Hepatocyte (in vitro differentiated cells): ENCODE measurements at regions not wholly inside any gene's neighbourhood (a gene's known extent, or its start where the extent isn't known, plus 50 kb on each side); places are given as distances from the start of the nearest gene placed in this dataset.

Source experiments
- DNase-seq: peaks from one replicate; pipeline ENCODE4 v3.0.0-alpha.2; 2016; ENCODE audit warnings: low spot score
- H2AFZ ChIP-seq: fragments of 200-600 bp; sonication (generic); 2 replicates; pipeline ENCODE4 v1.6.0; 2016; ENCODE audit warnings: antibody characterized with exemption, mild to moderate bottlenecking
- H3K27ac ChIP-seq: fragments of 200-600 bp; sonication (generic); 2 replicates; pipeline ENCODE4 v1.5.1; 2016; ENCODE audit warnings: mild to moderate bottlenecking
- H3K27me3 ChIP-seq: fragments of 200-600 bp; sonication (generic); 2 replicates; pipeline ENCODE4 v1.6.1; 2016
- H3K36me3 ChIP-seq: fragments of 200-600 bp; sonication (generic); replicated peaks from 2 replicates; pipeline ENCODE4 v1.5.1; 2016; ENCODE audit warnings: low read depth; ENCODE audit not compliant: insufficient read depth
- H3K4me1 ChIP-seq: fragments of 200-600 bp; sonication (generic); 2 replicates; pipeline ENCODE4 v1.5.1; 2016; ENCODE audit warnings: mild to moderate bottlenecking, moderate library complexity; ENCODE audit not compliant: insufficient read depth
- H3K4me2 ChIP-seq: fragments of 200-600 bp; sonication (generic); 2 replicates; pipeline ENCODE4 v1.6.0; 2016
- H3K4me3 ChIP-seq: fragments of 200-600 bp; sonication (generic); 2 replicates; pipeline ENCODE4 v1.5.1; 2016; ENCODE audit warnings: mild to moderate bottlenecking
- H3K79me2 ChIP-seq: fragments of 200-600 bp; sonication (generic); 2 replicates; pipeline ENCODE4 v1.6.0; 2017; ENCODE audit warnings: mild to moderate bottlenecking
- H3K9me2 ChIP-seq: fragments of 200-600 bp; sonication (generic); replicated peaks from 2 replicates; pipeline ENCODE4 v1.6.0; 2017; ENCODE audit warnings: mild to moderate bottlenecking; ENCODE audit not compliant: insufficient read depth
- H3K9me3 ChIP-seq: fragments of 200-600 bp; sonication (generic); 2 replicates; pipeline ENCODE4 v1.5.1; 2016; ENCODE audit warnings: low read depth, mild to moderate bottlenecking
- H4K20me1 ChIP-seq: fragments of 200-600 bp; sonication (generic); 2 replicates; pipeline ENCODE4 v1.6.0; 2016; ENCODE audit warnings: mild to moderate bottlenecking; ENCODE audit not compliant: insufficient read depth, poor library complexity, severe bottlenecking
- EZH2 ChIP-seq: fragments of 200-600 bp; sonication (generic); IDR thresholded peaks from 2 replicates; pipeline ENCODE4 v1.6.1; 2016; ENCODE audit warnings: antibody characterized with exemption, mild to moderate bottlenecking, borderline replicate concordance
- EZH2phosphoT487 ChIP-seq: fragments of 200-600 bp; sonication (generic); IDR thresholded peaks from one replicate; pipeline ENCODE4 v1.6.1; 2018; ENCODE audit warnings: antibody characterized with exemption, mild to moderate bottlenecking, low read depth, moderate library complexity; ENCODE audit not compliant: unreplicated experiment, severe bottlenecking
- WGBS: methylation state at CpG from one replicate; pipeline ENCODE4 v1.1.6; 2016; ENCODE audit warnings: low lambda C conversion rate; ENCODE audit errors: missing lambda C conversion rate; 5-methylcytosine and 5-hydroxymethylcytosine counted together
- TF ChIP-seq, protein P1 (sequence below): fragments of 200-600 bp; sonication (generic); IDR thresholded peaks from 2 replicates; pipeline ENCODE4 v1.5.1; 2016; ENCODE audit warnings: antibody characterized with exemption, mild to moderate bottlenecking; ENCODE audit not compliant: poor library complexity

- no peak for TF ChIP-seq EZH2
- DNase-seq, result no peak
- H3K4me3 ChIP-seq, result no peak overlapping the region
- no peaks in the 10 kb centered on the region for H3K79me2 ChIP-seq
- 54% methylated on average over 2 of the region's 2 CpGs for WGBS
- H3K9me2 ChIP-seq, result no peaks in the 10 kb centered on the region
- no peaks in the 10 kb centered on the region for H3K36me3 ChIP-seq
- H3K4me1 ChIP-seq, result no peaks in the 10 kb centered on the region
- no peak overlapping the region for H3K27ac ChIP-seq
- H3K4me2 ChIP-seq, result no peak overlapping the region
- no peaks in the 10 kb centered on the region for H3K27me3 ChIP-seq
- no peak overlapping the region for H2AFZ ChIP-seq
- no peaks in the 10 kb centered on the region for H3K9me3 ChIP-seq
- no peaks in the 10 kb centered on the region for H4K20me1 ChIP-seq
These were observed 245.8 kb downstream of the ZEB2 start for GRCh38 chr2:144274131-144274530.

DNA sequence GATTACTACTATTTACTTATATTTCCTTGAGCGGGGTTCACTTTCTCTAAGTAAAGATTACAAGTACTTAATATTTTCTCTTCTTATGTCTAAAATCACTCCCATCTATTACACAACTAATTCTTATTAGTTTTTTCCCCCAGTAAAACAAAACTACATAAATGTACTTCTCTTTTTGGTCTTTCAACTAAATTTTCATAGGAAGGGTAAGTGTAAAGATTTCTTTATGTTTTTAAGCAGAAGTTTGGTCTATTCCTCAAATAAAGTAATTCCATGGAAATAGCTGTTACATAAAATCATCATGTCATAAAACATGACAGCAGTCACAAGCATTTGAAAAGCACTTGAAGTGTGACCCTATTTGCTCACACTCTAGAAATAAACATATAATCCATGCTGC, 249.0 kb downstream of the ZEB2 start:
- Histone ChIP-seq H2AFZ (no peak overlapping the region), H4K20me1 (no peaks in the 10 kb centered on the region), H3K27me3 (no peaks in the 10 kb centered on the region), H3K4me2 (no peak overlapping the region), H3K27ac (no peak overlapping the region), H3K9me2 (no peaks in the 10 kb centered on the region), H3K4me3 (no peak overlapping the region), H3K4me1 (no peaks in the 10 kb centered on the region), H3K9me3 (no peaks in the 10 kb centered on the region), H3K79me2 (no peaks in the 10 kb centered on the region), H3K36me3 (no peaks in the 10 kb centered on the region)
- WGBS, result 86% methylated on average over 1 of the region's 1 CpG
- DNase-seq, result no peak
- TF ChIP-seq, protein P1, sequence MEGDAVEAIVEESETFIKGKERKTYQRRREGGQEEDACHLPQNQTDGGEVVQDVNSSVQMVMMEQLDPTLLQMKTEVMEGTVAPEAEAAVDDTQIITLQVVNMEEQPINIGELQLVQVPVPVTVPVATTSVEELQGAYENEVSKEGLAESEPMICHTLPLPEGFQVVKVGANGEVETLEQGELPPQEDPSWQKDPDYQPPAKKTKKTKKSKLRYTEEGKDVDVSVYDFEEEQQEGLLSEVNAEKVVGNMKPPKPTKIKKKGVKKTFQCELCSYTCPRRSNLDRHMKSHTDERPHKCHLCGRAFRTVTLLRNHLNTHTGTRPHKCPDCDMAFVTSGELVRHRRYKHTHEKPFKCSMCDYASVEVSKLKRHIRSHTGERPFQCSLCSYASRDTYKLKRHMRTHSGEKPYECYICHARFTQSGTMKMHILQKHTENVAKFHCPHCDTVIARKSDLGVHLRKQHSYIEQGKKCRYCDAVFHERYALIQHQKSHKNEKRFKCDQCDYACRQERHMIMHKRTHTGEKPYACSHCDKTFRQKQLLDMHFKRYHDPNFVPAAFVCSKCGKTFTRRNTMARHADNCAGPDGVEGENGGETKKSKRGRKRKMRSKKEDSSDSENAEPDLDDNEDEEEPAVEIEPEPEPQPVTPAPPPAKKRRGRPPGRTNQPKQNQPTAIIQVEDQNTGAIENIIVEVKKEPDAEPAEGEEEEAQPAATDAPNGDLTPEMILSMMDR, result no peak
- TF ChIP-seq EZH2 (no peak), EZH2phosphoT487 (no peak)

DNA sequence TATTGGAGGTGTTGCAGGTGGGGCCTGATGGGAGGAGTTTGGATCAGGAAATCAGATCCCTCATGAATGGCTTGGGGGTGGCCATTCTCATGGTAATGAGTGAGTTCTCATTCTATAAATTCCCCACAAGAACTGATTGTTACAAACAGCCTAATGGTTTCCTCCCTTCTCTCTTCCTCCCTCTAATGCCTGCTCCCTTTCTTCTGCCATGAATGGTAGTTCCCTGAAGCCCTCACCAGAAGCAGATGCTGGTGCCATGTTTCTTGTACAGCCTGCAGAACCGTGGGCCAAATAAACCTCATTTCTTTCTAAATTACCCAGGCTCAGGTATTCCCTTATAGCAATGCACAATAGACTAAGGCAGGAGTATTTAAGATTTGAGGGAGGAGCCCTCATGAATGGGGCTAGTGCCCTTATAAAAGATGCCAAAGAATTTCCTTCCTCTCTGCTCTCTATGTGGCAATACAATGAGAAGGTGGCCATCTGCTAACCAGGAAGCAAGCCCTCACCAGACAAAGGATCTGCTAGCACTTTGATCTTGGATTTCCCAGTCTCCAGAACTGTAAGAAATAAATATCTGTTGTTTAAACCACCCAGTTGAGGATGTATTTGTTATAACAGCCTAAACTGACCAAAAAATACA, 251.8 kb downstream of the ZEB2 start:
- Histone ChIP-seq H3K4me3 (no peak overlapping the region), H2AFZ (no peak overlapping the region), H4K20me1 (no peaks in the 10 kb centered on the region), H3K27ac (no peak overlapping the region), H3K4me2 (no peak overlapping the region), H3K79me2 (no peaks in the 10 kb centered on the region), H3K9me3 (no peaks in the 10 kb centered on the region), H3K4me1 (no peaks in the 10 kb centered on the region), H3K27me3 (no peaks in the 10 kb centered on the region), H3K36me3 (no peaks in the 10 kb centered on the region), H3K9me2 (no peaks in the 10 kb centered on the region)
- no peak for DNase-seq
- WGBS, result 83% methylated on average over 1 of the region's 1 CpG
- TF ChIP-seq, protein P1, result no peak
- TF ChIP-seq EZH2phosphoT487, result no peak
- no peak for TF ChIP-seq EZH2

DNA sequence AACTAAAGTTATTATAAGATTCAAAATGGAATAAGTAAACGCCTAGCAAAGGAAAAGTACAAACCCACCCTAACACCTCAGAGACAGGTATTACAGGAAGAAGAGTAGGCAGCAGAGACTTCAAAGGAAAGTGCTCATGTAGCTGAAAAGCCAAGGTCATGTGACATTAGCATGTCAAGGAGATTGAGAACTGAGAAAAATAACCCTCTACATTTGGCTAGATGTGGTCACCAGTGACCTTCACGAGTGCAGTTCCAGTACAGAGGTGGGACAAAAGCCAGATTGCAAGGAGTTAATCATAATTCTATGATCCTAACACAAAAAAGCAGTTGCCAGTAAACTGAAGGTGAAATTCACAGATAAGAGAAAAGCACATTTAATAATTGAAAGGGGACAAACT, 252.7 kb downstream of the ZEB2 start:
- TF ChIP-seq, protein P1, result no peak
- TF ChIP-seq EZH2phosphoT487 (no peak), EZH2 (no peak)
- DNase-seq, result no peak

More for the DNA sequence above, 252.7 kb downstream of the ZEB2 start:
- Histone ChIP-seq H3K4me2 (no peak overlapping the region), H2AFZ (no peak overlapping the region), H3K79me2 (no peaks in the 10 kb centered on the region), H3K36me3 (no peaks in the 10 kb centered on the region), H3K9me3 (no peaks in the 10 kb centered on the region), H3K27ac (no peak overlapping the region), H3K9me2 (no peaks in the 10 kb centered on the region), H3K27me3 (no peaks in the 10 kb centered on the region), H3K4me1 (no peaks in the 10 kb centered on the region), H3K4me3 (no peak overlapping the region), H4K20me1 (no peaks in the 10 kb centered on the region)
- 63% methylated on average over 2 of the region's 2 CpGs for WGBS
